ENCODE measurements at regions not wholly inside any gene's neighbourhood (a gene's known extent, or its start where the extent isn't known, plus 50 kb on each side); places are given as distances from the start of the nearest gene placed in this dataset.

- intact Hi-C loops (cut with micrococcal nuclease) (no loop called here), dilution Hi-C loops (cut with MboI; ENCODE audit: extremely low pct_ligation_motif_present, low sequenced_read_pairs) (no loop called here)
- Histone ChIP-seq H3K9me1 (replicated peaks; ENCODE audit: control insufficient read depth, extremely low read depth, insufficient read depth, low read length) (no peaks in the 10 kb centered on the region), H4K20me1 (replicated peaks; ENCODE audit: control insufficient read depth, extremely low read depth, insufficient read depth, low read length) (no peaks in the 10 kb centered on the region), H3K9ac (replicated peaks; ENCODE audit: extremely low read depth, insufficient read depth, low read length) (no peak overlapping the region), H2AFZ (ENCODE audit: low read depth, low read length) (no peak overlapping the region), H3K4me2 (ENCODE audit: insufficient read depth, low read length) (no peak overlapping the region), H3K36me3 (ENCODE audit: control insufficient read depth in 2 of 2, extremely low read depth in 1 of 2, insufficient read depth in 2 of 2, low read length in 2 of 2) (no peaks in the 10 kb centered on the region), H3K4me1 (ENCODE audit: control insufficient read depth, extremely low read depth, insufficient read depth, low read length) (no peaks in the 10 kb centered on the region), H3K9me3 (replicated peaks; ENCODE audit: control insufficient read depth, insufficient read depth, low read length) (no peaks in the 10 kb centered on the region), H3K79me2 (ENCODE audit: control insufficient read depth, insufficient read depth, low read length) (no peaks in the 10 kb centered on the region), H3K4me3 (replicated peaks in 1 of 3; ENCODE audit: insufficient read depth in 1 of 3, low read depth in 1 of 3, low read length in 3 of 3) (no peak overlapping the region), H3K27ac (ENCODE audit: insufficient read depth, low read depth, low read length) (no peak overlapping the region), H3K27me3 (ENCODE audit: control insufficient read depth in 2 of 2, insufficient read depth in 2 of 2, low read length in 2 of 2) (no peaks in the 10 kb centered on the region)
- no peak for DNase-seq (ENCODE audit: low read depth, low spot score)
- TF ChIP-seq MAX (IDR thresholded peaks at IDR 0.05; ENCODE audit: insufficient read depth, insufficient read length) (no peak), GATA2 (IDR thresholded peaks at IDR 0.05; ENCODE audit: insufficient read depth, insufficient read length, low read depth, low read length) (no peak), CTCF (IDR thresholded peaks at IDR 0.05; ENCODE audit: extremely low read depth in 1 of 2, insufficient read depth in 1 of 2, low read depth in 1 of 2, low read length in 2 of 2) (no peak), EZH2 (IDR thresholded peaks at IDR 0.05; ENCODE audit: borderline replicate concordance, low read depth, low read length, severe bottlenecking) (no peak), JUN (IDR thresholded peaks at IDR 0.05; ENCODE audit: borderline replicate concordance, insufficient read depth, insufficient read length, low read depth) (no peak), FOS (IDR thresholded peaks at IDR 0.05; ENCODE audit: borderline replicate concordance, insufficient read depth, low read length) (no peak), MYC (IDR thresholded peaks at IDR 0.05; ENCODE audit: low read depth, low read length) (no peak), POLR2AphosphoS5 (IDR thresholded peaks at IDR 0.05; ENCODE audit: insufficient read depth, low read depth, low read length) (no peak), POLR2A (IDR thresholded peaks at IDR 0.05; ENCODE audit: low read depth, low read length) (no peak)
- ChIA-PET CTCF (no interaction called here), POLR2A (no interaction called here)
- no peak for FAIRE-seq
- BruUV-seq (replicated peaks): no TSS peak
Observed at GRCh38 chr5:8752595-8752994, 793.3 kb downstream of the SEMA5A start.

Measured in endothelial cell of umbilical vein (primary cell).